Stimulated activated CD8-positive, alpha-beta memory T cell treated with anti-CD3 and anti-CD28 coated beads, Interleukin-2, amount 100 ng/mL, for 48 hours (primary cell): ENCODE measurements at regions not wholly inside any gene's neighbourhood (a gene's known extent, or its start where the extent isn't known, plus 50 kb on each side); places are given as distances from the start of the nearest gene placed in this dataset.

Source experiments
- DNase-seq, 2 donors: peaks; one replicate each; pipeline ENCODE4 v3.0.0-alpha.2; 2020; ENCODE audit warnings: low read depth in 2 of 2

GRCh38 chr2:33785201-33786106, 186.4 kb upstream of the FAM98A start:
- no peak for DNase-seq

GRCh38 chr2:33784488-33784887, 185.4 kb upstream of the FAM98A start:
- no peak for DNase-seq

- DNase-seq = no peak
These were observed 183.5 kb upstream of the FAM98A start for GRCh38 chr2:33782395-33783230.

GRCh38 chr2:33777786-33778185, 178.7 kb upstream of the FAM98A start:
- no peak for DNase-seq

GRCh38 chr2:33775306-33775705, 176.2 kb upstream of the FAM98A start:
- DNase-seq = no peak

GRCh38 chr2:33770023-33770422, 170.9 kb upstream of the FAM98A start:
- no peak for DNase-seq

GRCh38 chr2:33766175-33766574, 167.1 kb upstream of the FAM98A start:
- no peak for DNase-seq

- DNase-seq = no peak
These were observed 166.0 kb upstream of the FAM98A start for GRCh38 chr2:33765122-33765521.

- DNase-seq = no peak
These were observed 165.5 kb upstream of the FAM98A start for GRCh38 chr2:33764551-33764950.

GRCh38 chr2:33763671-33764310, 164.7 kb upstream of the FAM98A start:
- no peak for DNase-seq

GRCh38 chr2:33762636-33763035, 163.5 kb upstream of the FAM98A start:
- DNase-seq = no peak

GRCh38 chr2:33746208-33746800, 147.2 kb upstream of the FAM98A start:
- DNase-seq = no peak

- no peak for DNase-seq
These were observed 136.0 kb upstream of the FAM98A start for GRCh38 chr2:33735096-33735495.

- DNase-seq = no peak
These were observed 131.7 kb upstream of the FAM98A start for GRCh38 chr2:33730804-33731203.

GRCh38 chr2:33730193-33730592, 131.1 kb upstream of the FAM98A start:
- DNase-seq = no peak

GRCh38 chr2:33729353-33729752, 130.3 kb upstream of the FAM98A start:
- no peak for DNase-seq

- no peak for DNase-seq
These were observed 129.0 kb upstream of the FAM98A start for GRCh38 chr2:33728106-33728505.

GRCh38 chr2:33727361-33728032, 128.4 kb upstream of the FAM98A start:
- DNase-seq = no peak

GRCh38 chr2:33726415-33726814, 127.3 kb upstream of the FAM98A start:
- no peak for DNase-seq

GRCh38 chr2:33723329-33723728, 124.2 kb upstream of the FAM98A start:
- no peak for DNase-seq

- DNase-seq = no peak
These were observed 120.0 kb upstream of the FAM98A start for GRCh38 chr2:33719067-33719466.
